ENCODE measurements at regions not wholly inside any gene's neighbourhood (a gene's known extent, or its start where the extent isn't known, plus 50 kb on each side); places are given as distances from the start of the nearest gene placed in this dataset.

- CTCF ChIA-PET (ENCODE audit: low intra/inter-chr PET ratio, low total read pairs) = no interaction called here
- 34% methylated on average over 3 of the region's 3 CpGs for WGBS (ENCODE audit: low lambda C conversion rate)
Measured at GRCh38 chr22:22754268-22754657, 109.8 kb downstream of the GGTLC2 start.

More at GRCh38 chr22:22754268-22754657, 109.8 kb downstream of the GGTLC2 start:
- Histone ChIP-seq H3K4me2 (ENCODE audit: low read depth, low read length) (no peak overlapping the region), H3K27ac (ENCODE audit: extremely low read length, insufficient read depth, low read length) (no peak overlapping the region), H4K20me1 (ENCODE audit: insufficient read depth, low read length) (no peaks in the 10 kb centered on the region), H3K4me3 (replicated peaks in 1 of 3; ENCODE audit: insufficient read depth in 1 of 3, low read depth in 2 of 3, low read length in 3 of 3) (no peak overlapping the region), H3K27me3 (ENCODE audit: control insufficient read depth in 1 of 2, insufficient read depth in 2 of 2, low read length in 2 of 2) (peaks cover 0 to 2% of the 10 kb centered on the region in 2 experiments; a peak in 2 of 5 replicates), H3K79me2 (ENCODE audit: insufficient read depth, low read length) (no peaks in the 10 kb centered on the region), H3K36me3 (replicated peaks in 1 of 2; ENCODE audit: control insufficient read depth in 1 of 2, insufficient read depth in 2 of 2, low read length in 2 of 2) (no peaks in the 10 kb centered on the region), H2AFZ (ENCODE audit: low read length) (no peak overlapping the region), H3K4me1 (ENCODE audit: insufficient read depth, low read length) (no peaks in the 10 kb centered on the region), H3K9ac (ENCODE audit: insufficient read depth, low read depth, low read length) (no peak overlapping the region), H3K9me3 (ENCODE audit: low read length) (no peaks in the 10 kb centered on the region)
- in situ Hi-C loops (cut with HindIII; ENCODE audit: extremely low pct_ligation_motif_present, low pct_unique_long_range_greater_than_20kb) (loop anchor here (10.0 kb wide), 1 partner anchor 131 kb away; the partner anchor contains the start of gene IGLL5), intact Hi-C loops (cut with micrococcal nuclease; ENCODE audit: unreplicated experiment) (no loop called here)
- ATAC-seq = no peak
- no peak for TF ChIP-seq CHD2 (IDR thresholded peaks at IDR 0.05; ENCODE audit: low read depth, low read length)
- TF ChIP-seq SKIL (CRISPR knock-in tag; IDR thresholded peaks at IDR 0.05; ENCODE audit: borderline replicate concordance) = no peak
- no peak for TF ChIP-seq ZNF232 (CRISPR knock-in tag; IDR thresholded peaks at IDR 0.05; ENCODE audit: borderline replicate concordance)
- no peak for TF ChIP-seq PCBP2 (optimal IDR thresholded peaks at IDR 0.05; ENCODE audit: low read depth, low read length, poor library complexity, severe bottlenecking)
- TF ChIP-seq HMG20A (CRISPR knock-in tag; IDR thresholded peaks at IDR 0.05; ENCODE audit: borderline replicate concordance) = no peak
- no peak for TF ChIP-seq REXO4 (CRISPR knock-in tag; IDR thresholded peaks at IDR 0.05; ENCODE audit: borderline replicate concordance)
- TF ChIP-seq ZNF501 (CRISPR knock-in tag; IDR thresholded peaks at IDR 0.05) = no peak
- DNase-seq (ENCODE audit: low spot score) = no peak
- no TSS peak for BruUV-seq (replicated peaks)
- POLR2A ChIA-PET = no interaction called here
- no peak for FAIRE-seq

Data from HepG2 (cell line).